ENCODE measurements at regions not wholly inside any gene's neighbourhood (a gene's known extent, or its start where the extent isn't known, plus 50 kb on each side); places are given as distances from the start of the nearest gene placed in this dataset.

GRCh38 chr20:30949761-30950160, 307.7 kb upstream of the DEFB115 start:
- no peak for TF ChIP-seq CTCF (IDR thresholded peaks at IDR 0.05)
- no peak for TF ChIP-seq EP300 (IDR thresholded peaks at IDR 0.05)

All from tibial nerve (tissue), 4 donors.